Cardiac septum (tissue), 1 donor: ENCODE measurements at regions not wholly inside any gene's neighbourhood (a gene's known extent, or its start where the extent isn't known, plus 50 kb on each side); places are given as distances from the start of the nearest gene placed in this dataset.

Experiments used
- DNase-seq: peaks from one replicate; pipeline ENCODE4 v3.0.0-alpha.2; 2020; ENCODE audit warnings: low spot score
- intact Hi-C: fragments of 100-400 bp; cut with DNase I; formaldehyde crosslinking; loops from one replicate; pipeline ENCODE4 v1.14.0; 2022
- donor health status: DM: no; HTN: no; CAD: no.

GRCh38 chr2:120953843-120954584, 218.3 kb downstream of the GLI2 start:
- intact Hi-C loops: no loop called here
- no peak for DNase-seq

GRCh38 chr2:120954939-120955338, 219.3 kb downstream of the GLI2 start:
- intact Hi-C loops: no loop called here
- no peak for DNase-seq

GRCh38 chr2:120955427-120955826, 219.8 kb downstream of the GLI2 start:
- DNase-seq: no peak
- intact Hi-C loops: no loop called here

GRCh38 chr2:120956486-120957156, 221.0 kb downstream of the GLI2 start:
- DNase-seq: no peak
- intact Hi-C loops: no loop called here

GRCh38 chr2:120957905-120958304, 222.2 kb downstream of the GLI2 start:
- intact Hi-C loops: no loop called here
- DNase-seq: no peak

GRCh38 chr2:120958623-120959366, 223.1 kb downstream of the GLI2 start:
- intact Hi-C loops: no loop called here
- DNase-seq: no peak

GRCh38 chr2:120959426-120959825, 223.8 kb downstream of the GLI2 start:
- intact Hi-C loops: no loop called here

GRCh38 chr2:120960770-120961366, 225.2 kb downstream of the GLI2 start:
- intact Hi-C loops: no loop called here
- no peak for DNase-seq

More at GRCh38 chr2:120959426-120959825, 223.8 kb downstream of the GLI2 start:
- no peak for DNase-seq

GRCh38 chr2:120961396-120961795, 225.7 kb downstream of the GLI2 start:
- no peak for DNase-seq
- intact Hi-C loops: no loop called here

GRCh38 chr2:120963997-120964705, 228.5 kb downstream of the GLI2 start:
- intact Hi-C loops: no loop called here

GRCh38 chr2:120964819-120965218, 229.2 kb downstream of the GLI2 start:
- DNase-seq: no peak
- intact Hi-C loops: no loop called here

More at GRCh38 chr2:120963997-120964705, 228.5 kb downstream of the GLI2 start:
- DNase-seq: no peak

GRCh38 chr2:120966510-120967254, 231.0 kb downstream of the GLI2 start:
- intact Hi-C loops: no loop called here

GRCh38 chr2:120968307-120969015, 232.8 kb downstream of the GLI2 start:
- no peak for DNase-seq
- intact Hi-C loops: no loop called here

More at GRCh38 chr2:120966510-120967254, 231.0 kb downstream of the GLI2 start:
- no peak for DNase-seq

GRCh38 chr2:120969613-120970355, 234.1 kb downstream of the GLI2 start:
- no peak for DNase-seq
- intact Hi-C loops: no loop called here

- no peak for DNase-seq
- intact Hi-C loops: no loop called here
Observed at GRCh38 chr2:120971866-120972265, 236.2 kb downstream of the GLI2 start.

GRCh38 chr2:120972286-120972685, 236.6 kb downstream of the GLI2 start:
- intact Hi-C loops: no loop called here
- DNase-seq: no peak

- DNase-seq: no peak
- intact Hi-C loops: no loop called here
Observed at GRCh38 chr2:120973196-120973595, 237.5 kb downstream of the GLI2 start.

- DNase-seq: no peak
- intact Hi-C loops: no loop called here
Observed at GRCh38 chr2:120974950-120975349, 239.3 kb downstream of the GLI2 start.
